NCI-H510A (cell line): ENCODE measurements at regions not wholly inside any gene's neighbourhood (a gene's known extent, or its start where the extent isn't known, plus 50 kb on each side); places are given as distances from the start of the nearest gene placed in this dataset.
A peak's percentile ranks its signal among the peaks of the same experiment; 100 is the strongest.

Source experiments
- DNase-seq: peaks from one replicate; lab custom pipeline; 2025; lab: John Stamatoyannopoulos, UW

GRCh38 chr5:68379275-68380036 lies 163.9 kb downstream of the PIK3R1 start:
- no peak for DNase-seq

GRCh38 chr5:68380078-68380477 lies 164.5 kb downstream of the PIK3R1 start:
- DNase-seq, result no peak

DNA sequence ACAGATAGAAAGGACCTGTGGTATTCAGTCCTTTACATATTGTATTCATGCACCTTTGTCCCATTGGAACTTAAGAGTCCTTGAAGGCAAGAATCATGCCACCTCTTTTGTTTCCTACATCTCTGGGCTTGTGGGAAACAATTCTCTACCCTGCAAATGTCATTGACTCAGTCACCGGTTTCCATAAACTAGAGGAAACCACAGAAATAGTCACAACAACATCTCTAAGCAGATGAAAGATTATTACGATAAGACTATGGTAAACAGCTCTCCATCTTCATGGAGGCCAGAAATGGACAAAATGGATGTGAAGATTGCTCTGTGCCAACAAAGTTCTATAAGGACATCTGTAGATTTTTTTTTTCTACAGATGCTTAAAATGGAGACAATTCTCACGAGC lies 165.5 kb downstream of the PIK3R1 start:
- no peak for DNase-seq

GRCh38 chr5:68381909-68382308 lies 166.4 kb downstream of the PIK3R1 start:
- DNase-seq, result no peak

DNA sequence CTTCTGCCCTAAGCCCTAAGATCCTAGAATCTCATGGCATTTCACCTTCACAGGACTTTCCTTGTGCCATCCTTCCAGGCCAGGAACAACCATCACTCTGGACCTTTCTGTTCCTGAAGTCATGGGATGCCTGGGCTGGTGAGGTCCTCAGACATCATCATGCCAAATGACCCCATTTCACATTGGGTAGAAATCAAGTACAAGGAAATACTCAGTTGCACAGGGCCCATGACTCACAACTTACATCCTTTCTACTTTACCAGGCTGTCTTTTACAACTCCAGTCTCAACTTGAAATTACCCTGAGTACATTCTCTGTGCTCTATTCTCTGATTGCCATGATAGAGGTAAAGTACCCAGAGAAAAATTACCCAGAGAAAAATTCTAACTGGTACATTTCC lies 167.1 kb downstream of the PIK3R1 start:
- no peak for DNase-seq

DNA sequence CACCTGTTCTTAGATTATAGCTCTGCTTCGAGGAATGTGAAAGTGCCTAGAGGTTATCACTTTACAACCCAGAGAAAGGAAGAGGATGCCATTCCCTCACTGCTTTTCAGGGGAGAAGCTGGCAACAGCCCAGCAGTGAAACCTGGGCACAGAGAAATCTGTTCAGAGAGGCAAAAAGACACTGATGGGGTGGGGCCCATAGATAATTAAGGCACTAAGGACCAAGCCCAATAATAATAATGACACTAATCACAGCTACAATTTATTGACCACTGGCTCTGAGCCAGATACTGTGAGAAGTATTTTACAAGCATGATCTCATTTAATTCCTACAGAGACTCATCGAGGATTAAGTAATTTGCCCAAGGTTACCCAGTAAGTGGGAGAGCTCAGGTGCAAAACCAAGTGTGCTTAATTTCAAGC lies 168.3 kb downstream of the PIK3R1 start:
- DNase-seq, result no peak

- no peak for DNase-seq
Measured at GRCh38 chr5:68384936-68385594, 169.5 kb downstream of the PIK3R1 start.

DNA sequence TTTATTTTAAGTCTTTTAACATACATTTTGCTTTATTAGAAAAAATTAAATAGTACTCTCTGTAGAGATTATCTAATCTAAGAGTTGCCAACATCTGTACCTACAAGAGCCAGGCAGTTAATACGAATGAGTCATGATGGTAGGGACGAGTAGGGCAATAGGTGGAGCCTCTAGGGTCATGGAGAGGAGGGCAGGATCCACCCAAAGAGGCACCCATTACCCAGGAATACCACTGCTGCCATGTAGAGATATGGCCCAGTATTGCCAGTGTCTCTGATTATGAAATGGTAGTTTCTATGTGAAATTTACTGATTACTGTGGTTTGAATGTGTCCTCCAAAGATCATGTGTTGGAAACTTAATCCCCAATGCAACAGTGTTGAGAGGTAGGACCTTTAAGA lies 170.4 kb downstream of the PIK3R1 start:
- DNase-seq, result no peak

DNA sequence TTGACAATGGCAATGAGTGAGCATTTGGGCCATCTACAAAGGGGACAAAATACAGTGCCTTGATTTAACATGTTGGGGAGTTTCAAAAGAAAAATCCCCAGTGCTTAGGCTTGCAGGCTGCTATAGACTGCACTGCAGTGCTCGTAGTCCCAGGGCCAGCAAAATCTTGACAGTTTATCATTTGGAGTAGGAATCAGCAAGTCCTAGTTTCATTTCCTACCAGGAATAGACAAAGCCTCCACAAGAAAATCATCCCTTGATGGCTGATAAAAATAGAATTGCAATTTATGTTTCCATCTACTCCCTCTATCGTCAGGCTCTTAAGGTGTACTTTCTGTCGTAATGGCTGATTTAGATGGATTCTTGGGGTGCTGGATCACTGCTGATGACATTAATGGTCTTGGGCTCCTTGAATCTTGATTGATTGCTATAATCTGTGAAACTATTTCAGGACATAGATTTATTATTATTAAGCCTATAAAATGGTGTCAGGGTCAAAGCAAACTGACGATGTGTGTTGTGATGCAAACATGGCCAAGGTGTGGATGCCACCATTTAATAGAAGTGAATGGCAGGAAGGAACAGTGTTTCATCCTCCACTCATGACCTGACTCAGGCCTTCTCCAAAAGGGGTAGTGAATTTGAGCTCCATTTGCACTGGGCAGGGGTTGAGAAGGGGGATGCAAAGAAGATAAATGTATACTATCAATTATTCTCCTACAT lies 171.7 kb downstream of the PIK3R1 start:
- DNase-seq, result no peak

DNA sequence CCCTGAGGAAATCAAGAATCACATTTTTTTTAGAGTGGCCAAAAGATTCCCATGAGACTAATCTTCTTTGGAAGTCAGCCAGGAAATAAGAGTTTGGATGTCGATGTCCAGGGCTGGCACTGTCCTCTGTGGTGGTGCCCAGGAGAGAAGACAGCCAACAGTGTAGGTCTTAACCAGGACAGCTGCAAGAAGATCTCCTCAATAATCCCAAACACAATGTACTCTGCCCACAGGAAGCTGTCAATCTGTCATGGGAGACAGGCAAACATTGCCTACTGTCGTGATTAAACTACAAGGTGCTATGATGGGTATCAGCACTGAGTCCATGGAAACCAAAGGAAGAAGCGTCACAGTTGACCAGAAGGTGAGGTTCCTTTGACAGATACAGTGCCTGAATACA lies 174.1 kb downstream of the PIK3R1 start:
- DNase-seq, result no peak

DNA sequence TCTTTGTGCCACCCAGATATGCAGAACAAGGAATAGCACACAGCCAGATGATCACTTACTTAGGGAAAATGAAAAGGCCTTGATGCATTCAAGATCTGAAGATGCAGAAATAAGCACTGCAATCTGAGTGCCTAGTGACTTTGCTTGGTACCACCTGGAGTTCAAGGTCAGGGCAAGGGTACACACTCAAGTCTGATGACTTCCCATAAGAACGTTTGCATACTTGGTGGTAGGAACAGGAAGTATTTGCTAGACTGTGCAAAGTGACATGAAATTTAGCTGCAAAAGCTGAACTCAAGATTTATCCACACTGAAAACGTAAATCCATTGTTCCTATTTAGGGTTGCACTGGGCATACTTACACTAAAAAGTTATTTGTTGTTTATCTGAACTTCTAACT lies 177.1 kb downstream of the PIK3R1 start:
- no peak for DNase-seq

DNA sequence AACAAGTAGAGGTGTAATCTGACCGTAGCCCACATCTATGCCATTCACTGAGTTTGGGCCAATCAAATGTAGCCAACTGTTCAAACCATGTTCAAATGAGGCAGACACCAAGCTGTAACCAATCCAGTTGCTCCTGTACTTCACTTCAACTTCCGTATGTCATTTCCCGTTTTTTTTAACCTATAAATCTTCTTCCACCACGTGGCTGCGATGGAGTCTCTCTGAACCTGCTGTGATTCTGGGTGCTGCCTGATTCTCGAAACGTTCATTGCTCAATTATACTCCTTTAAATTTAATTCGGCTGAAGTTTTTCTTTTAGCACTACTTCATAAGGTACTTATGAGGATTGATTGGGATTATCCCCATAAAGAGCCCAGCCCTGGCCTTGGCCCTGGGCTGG lies 179.7 kb downstream of the PIK3R1 start:
- no peak for DNase-seq

DNA sequence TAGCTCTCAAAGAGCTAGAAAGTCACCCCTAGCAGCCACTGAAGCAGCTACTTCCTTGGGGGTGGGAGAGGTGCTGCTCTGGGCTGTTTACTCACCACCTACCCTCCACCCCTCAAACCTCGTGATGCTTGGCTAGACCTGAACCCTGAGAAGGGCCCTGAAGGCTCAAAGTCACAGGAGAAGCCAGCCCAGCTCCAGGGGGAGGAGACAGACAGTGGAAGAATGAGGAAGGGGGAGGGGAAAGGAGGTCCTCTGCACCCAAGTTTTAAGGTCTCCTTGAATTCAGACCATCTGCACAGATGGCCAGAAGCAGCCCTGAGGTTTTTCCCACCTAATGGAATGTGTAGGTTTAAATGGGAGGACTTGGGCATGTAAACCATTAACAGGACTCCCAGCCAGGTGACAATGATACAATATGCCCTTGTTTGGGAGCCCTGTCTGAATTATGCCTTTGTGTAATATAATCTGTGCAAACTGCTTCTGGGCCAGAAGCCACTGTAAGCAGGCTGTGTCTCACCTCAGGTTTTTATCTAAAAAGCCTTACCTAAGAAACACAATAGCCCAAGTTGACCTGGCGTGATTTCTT lies 180.5 kb downstream of the PIK3R1 start:
- DNase-seq, result no peak

DNA sequence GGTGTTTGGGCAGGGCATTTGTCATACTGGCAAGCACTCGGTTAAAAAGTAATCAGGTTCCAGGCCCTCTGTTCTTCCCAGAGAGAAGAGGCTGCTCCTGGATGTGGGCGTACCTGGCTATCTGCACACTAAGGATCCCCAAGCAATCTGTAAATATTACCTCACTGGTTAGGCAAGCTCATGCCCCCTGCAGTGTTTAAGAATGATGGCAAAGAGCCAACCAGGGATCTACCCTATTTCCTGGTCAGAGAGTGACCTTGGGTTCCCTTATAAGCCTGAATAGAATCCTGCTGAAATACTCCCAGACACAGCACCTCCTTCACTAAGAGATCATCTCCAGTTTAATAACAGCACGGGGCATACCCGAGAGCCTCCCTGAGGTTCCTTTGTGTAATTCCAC lies 181.2 kb downstream of the PIK3R1 start:
- DNase-seq, result peak; percentile 39

DNA sequence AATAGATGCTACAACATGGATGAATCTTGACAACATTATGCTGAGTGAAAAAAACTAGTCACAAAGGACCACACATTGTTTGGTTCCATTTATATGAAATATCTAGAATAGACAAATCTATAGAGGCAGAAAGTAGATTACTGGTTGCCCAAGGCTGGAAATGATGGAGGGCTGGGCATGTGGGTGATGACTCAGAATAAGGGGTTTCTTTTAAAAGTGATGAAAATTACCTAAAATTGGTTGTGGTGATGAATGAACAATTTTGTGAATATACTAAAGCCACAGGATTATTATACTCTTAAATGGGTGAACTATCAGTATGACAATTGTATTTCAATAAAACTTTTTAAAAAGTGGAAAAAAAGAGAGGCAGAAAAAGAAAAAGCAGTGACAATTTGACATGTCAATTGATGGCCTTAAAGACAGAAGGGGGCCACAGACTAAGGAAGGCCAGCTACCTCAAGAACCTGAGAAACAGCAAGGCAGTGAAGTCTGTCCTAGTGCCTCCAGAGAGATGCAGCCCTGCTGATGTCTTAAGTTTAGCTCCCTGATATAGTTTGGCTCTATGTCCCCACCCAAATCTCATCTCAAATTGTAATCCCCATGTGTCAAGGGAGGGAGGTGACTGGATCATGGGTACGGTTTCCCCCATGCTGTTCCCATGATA lies 182.7 kb downstream of the PIK3R1 start:
- DNase-seq, result no peak

- DNase-seq, result no peak
Measured at GRCh38 chr5:68403301-68403700, 187.7 kb downstream of the PIK3R1 start.

DNA sequence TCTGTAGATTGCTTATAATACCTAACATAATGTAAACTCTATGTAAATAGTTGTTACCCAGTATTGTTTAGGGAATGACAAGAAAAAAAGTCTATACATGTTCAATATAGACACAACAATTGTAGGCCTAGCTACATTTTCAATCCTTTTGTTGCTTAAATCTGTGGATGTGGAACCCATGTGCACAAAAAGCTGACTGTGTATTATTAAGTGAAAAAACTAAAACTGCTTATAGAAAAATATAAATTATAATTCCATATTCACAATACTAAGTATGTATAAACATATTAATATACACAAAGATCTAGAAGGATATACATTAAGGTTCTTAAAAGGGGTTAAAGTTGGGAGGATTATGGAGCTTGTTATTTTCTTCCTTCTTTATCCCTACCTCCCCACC lies 188.7 kb downstream of the PIK3R1 start:
- no peak for DNase-seq

DNA sequence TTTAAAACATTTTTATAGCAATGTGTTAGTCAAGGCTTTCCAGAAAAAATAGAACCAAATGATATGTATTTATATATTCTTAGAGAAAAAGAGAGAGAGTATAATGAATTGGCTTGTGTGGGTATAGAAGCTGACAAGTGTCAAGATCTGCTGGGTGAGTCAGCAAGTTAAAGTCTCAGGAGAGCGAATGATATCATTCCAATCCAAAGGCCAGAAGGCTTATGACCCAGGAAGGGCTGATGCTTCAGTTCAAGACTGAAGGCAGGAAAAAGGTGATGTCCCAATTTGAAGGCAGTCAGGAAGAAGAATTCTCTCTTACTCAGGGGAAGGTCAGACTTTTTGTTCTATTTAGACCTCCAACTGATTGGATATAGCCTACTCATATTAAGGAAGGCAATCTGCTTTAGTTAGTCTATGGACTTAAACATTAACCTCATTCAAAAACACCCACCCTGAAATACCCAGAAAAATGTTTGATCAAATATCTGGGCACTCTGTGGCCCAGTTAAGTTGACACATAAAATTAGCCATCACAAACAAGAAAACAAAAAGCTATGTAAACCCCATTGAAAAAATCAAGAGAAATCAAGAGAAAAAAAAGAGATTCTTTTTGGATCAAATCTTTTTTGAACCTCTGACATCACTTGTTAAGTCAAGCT lies 189.6 kb downstream of the PIK3R1 start:
- no peak for DNase-seq

DNA sequence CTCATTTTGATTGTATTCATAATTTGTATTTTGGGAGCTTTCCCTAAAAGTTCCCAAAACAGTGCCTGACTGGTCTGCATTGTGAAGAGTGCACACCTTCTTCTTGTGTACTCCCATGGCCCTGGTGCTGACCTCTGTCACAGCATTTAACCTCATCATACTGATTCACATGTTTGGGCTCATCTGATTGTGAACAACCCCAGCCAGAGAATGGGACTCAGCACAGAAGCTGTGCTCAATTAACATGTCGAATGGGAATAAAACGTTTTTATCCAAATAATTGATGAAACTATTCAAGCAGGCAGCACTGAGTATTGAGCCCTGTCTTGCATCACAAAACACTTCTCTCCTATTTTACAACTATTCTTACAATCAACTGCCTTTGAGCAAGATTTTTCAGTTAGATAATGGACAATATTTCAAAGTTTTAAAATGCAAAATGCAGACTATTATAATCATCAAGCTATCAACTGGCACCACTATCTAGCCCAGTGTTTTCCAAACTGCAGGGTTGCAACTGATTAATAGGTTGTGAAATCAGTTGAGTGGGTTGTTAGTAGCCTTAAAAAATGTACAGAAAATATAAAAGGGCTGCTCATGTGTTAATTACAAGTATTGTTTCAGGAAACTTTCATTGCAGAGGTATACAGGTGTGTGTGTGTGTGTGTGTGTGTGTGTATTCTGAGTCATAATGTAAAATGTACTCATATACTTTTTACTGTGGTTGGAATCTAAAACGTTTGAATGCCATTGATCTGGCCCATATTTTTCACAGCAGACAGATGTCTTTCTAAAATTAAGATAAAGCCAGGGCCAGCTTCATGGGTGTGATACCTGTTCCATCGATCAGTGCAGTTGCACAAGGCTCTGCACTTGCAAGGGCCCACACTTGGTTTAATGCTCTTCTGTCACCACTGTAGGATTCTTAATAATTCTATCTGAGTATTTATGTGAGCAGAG lies 190.5 kb downstream of the PIK3R1 start:
- DNase-seq, result no peak

DNA sequence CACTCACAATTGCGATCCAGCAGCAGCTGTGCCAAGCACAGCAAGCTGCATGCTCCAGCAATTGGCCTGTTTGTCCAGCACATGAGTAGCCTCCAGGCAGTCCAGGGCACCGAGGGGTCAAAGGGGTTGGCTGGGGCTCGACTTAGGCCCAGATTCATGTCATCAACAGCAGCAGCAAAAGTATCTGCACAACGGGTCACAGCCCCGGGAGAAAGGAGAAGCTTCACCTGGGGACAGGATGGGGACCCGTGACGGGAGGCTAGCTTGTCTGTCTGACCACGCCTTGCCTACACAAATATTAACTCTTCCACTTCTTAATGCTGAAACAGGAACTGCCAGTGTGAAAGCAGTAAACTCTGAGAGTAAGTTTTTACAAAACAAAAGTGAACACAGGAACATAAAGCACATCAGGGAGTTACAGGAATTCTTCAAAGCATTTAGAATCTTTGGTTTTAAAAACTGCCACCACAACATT lies 191.2 kb downstream of the PIK3R1 start:
- DNase-seq, result peak; percentile 8
